HCT116 (cell line): ENCODE measurements at regions not wholly inside any gene's neighbourhood (a gene's known extent, or its start where the extent isn't known, plus 50 kb on each side); places are given as distances from the start of the nearest gene placed in this dataset.

ENCODE experiments used
- ATAC-seq: fragments of 200-7000 bp; cut with Tn5 transposase; 2 replicates; pipeline ENCODE4 v1.9.1; 2020; ENCODE audit warnings: mild to moderate bottlenecking, moderate library complexity
- BruUV-seq: library from RNA; stranded (reverse); fragments of 400-500 nt; replicated peaks from 2 replicates; lab custom pipeline; 2021; lab: Mats Ljungman, UMichigan
- CTCF ChIA-PET: fragments of 300-600 bp; sonication (Branson Sonifier 250); formaldehyde crosslinking; loops from one replicate; lab custom pipeline; 2021; ENCODE audit warnings: antibody characterized with exemption; lab: Charles Lee
- POLR2A ChIA-PET: fragments of 300-600, 350-600 bp; sonication (Branson Sonifier 250); formaldehyde crosslinking; loops from one replicate; lab custom pipeline; 2021; ENCODE audit warnings: antibody characterized with exemption; lab: Charles Lee
- RAD21 ChIA-PET, 2 experiments: fragments of 300-600 bp; sonication (Branson Sonifier 250); formaldehyde crosslinking; loops; one replicate each; lab custom pipeline; 2023; ENCODE audit warnings: low total read pairs in 2 of 2; ENCODE audit not compliant: uncharacterized antibody in 2 of 2, unreplicated experiment in 2 of 2, low non-redundant PET in 1 of 2; lab: Charles Lee
- DNase-seq: peaks from one replicate; pipeline ENCODE4 v3.0.0-alpha.2; 2010; ENCODE audit warnings: low read depth, low spot score
- H2AFZ ChIP-seq: fragments of 200-600 bp; shearing (Covaris generic), sonication (generic); 2 replicates; pipeline ENCODE4 v1.6.1; 2017; ENCODE audit warnings: low read depth, mixed run types, mixed read lengths, antibody characterized with exemption, low read length; ENCODE audit not compliant: poor library complexity, severe bottlenecking
- H3K27ac ChIP-seq: 2 replicates; pipeline ENCODE4 v1.5.1; 2012; ENCODE audit warnings: low read depth, low read length
- H3K27me3 ChIP-seq: fragments of 200-600 bp; sonication (generic); 2 replicates; pipeline ENCODE4 v1.6.1; 2016; ENCODE audit warnings: mixed run types, low read length, mixed read lengths; ENCODE audit not compliant: insufficient read depth
- H3K36me3 ChIP-seq, 2 experiments: fragments of 200-500 bp in 1 of 2; fragments of 200-600 bp in 1 of 2; sonication (Bioruptor generic) in 1 of 2; sonication (generic) in 1 of 2; 2 replicates each; pipeline versions ENCODE4 v1.5.1 to v1.6.1; 2014 to 2016; ENCODE audit warnings: low read length in 2 of 2, inconsistent platforms in 1 of 2, mixed read lengths in 1 of 2, mixed run types in 1 of 2; ENCODE audit not compliant: insufficient read depth in 2 of 2, control insufficient read depth in 1 of 2
- H3K4me1 ChIP-seq, 2 experiments: fragments of 200-600 bp in 1 of 2; sonication (generic) in 1 of 2; 2 replicates each; pipeline versions ENCODE4 v1.5.1 to v1.6.1; 2012 to 2017; ENCODE audit warnings: low read length in 2 of 2, inconsistent platforms in 1 of 2, mild to moderate bottlenecking in 1 of 2, mixed read lengths in 1 of 2, mixed run types in 1 of 2, moderate library complexity in 1 of 2; ENCODE audit not compliant: insufficient read depth in 2 of 2, control insufficient read depth in 1 of 2
- H3K4me2 ChIP-seq: fragments of 200-600 bp; sonication (generic); 2 replicates; pipeline ENCODE4 v1.6.1; 2017; ENCODE audit warnings: mixed run types, low read length, mixed read lengths
- H3K4me3 ChIP-seq, 2 experiments: fragments of 200-600 bp in 1 of 2; sonication (generic) in 1 of 2; replicated peaks in 1 of 2; 2 replicates each; pipeline ENCODE4 v1.5.1; 2011 to 2016; ENCODE audit warnings: low read length in 2 of 2, control low read depth in 1 of 2, low read depth in 1 of 2, mild to moderate bottlenecking in 1 of 2, mixed read lengths in 1 of 2, mixed run types in 1 of 2
- H3K79me2 ChIP-seq: fragments of 200-600 bp; sonication (generic); 2 replicates; pipeline ENCODE4 v1.6.1; 2017; ENCODE audit warnings: mild to moderate bottlenecking, mixed run types, low read length, moderate library complexity, mixed read lengths; ENCODE audit not compliant: insufficient read depth
- H3K9ac ChIP-seq: fragments of 200-600 bp; sonication (generic); 2 replicates; pipeline ENCODE4 v1.6.1; 2016; ENCODE audit warnings: low read length, mixed read lengths
- H3K9me2 ChIP-seq: fragments of 200-600 bp; sonication (generic), shearing (Covaris generic); 2 replicates; pipeline ENCODE4 v1.6.1; 2017; ENCODE audit warnings: mixed run types, mild to moderate bottlenecking, moderate library complexity; ENCODE audit not compliant: insufficient read depth
- H3K9me3 ChIP-seq, 2 experiments: fragments of 200-500 bp in 1 of 2; fragments of 200-600 bp in 1 of 2; sonication (Bioruptor generic) in 1 of 2; sonication (generic) in 1 of 2; 2 replicates each; pipeline ENCODE4 v1.6.1; 2014 to 2017; ENCODE audit warnings: low read length in 2 of 2, mixed read lengths in 2 of 2, inconsistent platforms in 1 of 2, low read depth in 1 of 2, mild to moderate bottlenecking in 1 of 2, mixed run types in 1 of 2, moderate library complexity in 1 of 2; ENCODE audit not compliant: control insufficient read depth in 1 of 2, insufficient read depth in 1 of 2
- H4K20me1 ChIP-seq: fragments of 200-600 bp; sonication (generic), shearing (Covaris generic); 2 replicates; pipeline ENCODE4 v1.6.1; 2017; ENCODE audit warnings: mixed run types, mild to moderate bottlenecking, moderate library complexity; ENCODE audit not compliant: insufficient read depth
- ATF3 ChIP-seq: IDR thresholded peaks from 2 replicates; pipeline ENCODE4 v1.6.1; 2012
- CBX3 ChIP-seq: IDR thresholded peaks from 2 replicates; pipeline ENCODE4 v1.6.1; 2012; ENCODE audit warnings: low read depth
- CEBPB ChIP-seq: IDR thresholded peaks from 2 replicates; pipeline ENCODE4 v1.6.1; 2012; ENCODE audit warnings: low read depth
- ELF1 ChIP-seq: IDR thresholded peaks from 2 replicates; pipeline ENCODE4 v1.6.1; 2012; ENCODE audit warnings: low read depth, borderline replicate concordance
- EZH2phosphoT487 ChIP-seq: fragments of 200-600 bp; IDR thresholded peaks from 2 replicates; pipeline ENCODE4 v1.6.1; 2018; ENCODE audit warnings: antibody characterized with exemption, borderline replicate concordance
- FOSL1 ChIP-seq: IDR thresholded peaks from 2 replicates; pipeline ENCODE4 v1.6.1; 2012; ENCODE audit warnings: low read depth
- JUND ChIP-seq: IDR thresholded peaks from 2 replicates; pipeline ENCODE4 v1.6.1; 2012
- MAX ChIP-seq: IDR thresholded peaks from 2 replicates; pipeline ENCODE4 v1.6.1; 2012
- POLR2AphosphoS5 ChIP-seq: IDR thresholded peaks from 2 replicates; pipeline ENCODE4 v1.6.1; 2011; ENCODE audit warnings: mild to moderate bottlenecking, low read depth, low read length, moderate library complexity
- RAD21 ChIP-seq: IDR thresholded peaks from 2 replicates; pipeline ENCODE4 v1.6.1; 2012; ENCODE audit warnings: low read depth, mild to moderate bottlenecking
- SIN3A ChIP-seq: IDR thresholded peaks from 2 replicates; pipeline ENCODE4 v1.6.1; 2012; ENCODE audit warnings: low read depth
- SP1 ChIP-seq: IDR thresholded peaks from 2 replicates; pipeline ENCODE4 v1.6.1; 2012; ENCODE audit warnings: low read depth
- SRF ChIP-seq: IDR thresholded peaks from 2 replicates; pipeline ENCODE4 v1.6.1; 2012; ENCODE audit warnings: low read depth
- YY1 ChIP-seq: IDR thresholded peaks from 2 replicates; pipeline ENCODE4 v1.6.1; 2011; ENCODE audit warnings: low read length, low read depth, moderate library complexity, mild to moderate bottlenecking; ENCODE audit not compliant: insufficient replicate concordance; ENCODE audit errors: extremely low read depth
- ZNF274 ChIP-seq: fragments of 200-500 bp; sonication (Bioruptor generic); IDR thresholded peaks from 2 replicates; pipeline ENCODE4 v1.6.1; 2014; ENCODE audit warnings: mild to moderate bottlenecking, low read depth, low read length, inconsistent platforms
- intact Hi-C: fragments of 100-400 bp; cut with micrococcal nuclease; formaldehyde crosslinking; loops from 2 replicates; pipeline ENCODE4 v1.10.0; 2022
- TF ChIP-seq, protein P1 (sequence below): IDR thresholded peaks from 2 replicates; pipeline ENCODE4 v1.6.1; 2011; ENCODE audit warnings: mild to moderate bottlenecking, low read length, moderate library complexity; ENCODE audit not compliant: insufficient replicate concordance; ENCODE audit errors: extremely low read depth

- ChIA-PET RAD21 (no interaction called here), CTCF (no interaction called here)
- ATAC-seq (no peak), DNase-seq (no peak)
- Histone ChIP-seq H3K4me2 (no peak overlapping the region), H2AFZ (no peak overlapping the region), H3K4me3 (no peak overlapping the region)
- intact Hi-C loops, result no loop called here
- no peak for TF ChIP-seq CBX3
- no peak for TF ChIP-seq ZNF274
- TF ChIP-seq EZH2phosphoT487, result no peak
- TF ChIP-seq MAX, result no peak
- no peak for TF ChIP-seq RAD21
- no peak for TF ChIP-seq JUND
- TF ChIP-seq SP1, result no peak
- TF ChIP-seq POLR2AphosphoS5, result no peak
- TF ChIP-seq SIN3A, result no peak
- TF ChIP-seq, protein P1, sequence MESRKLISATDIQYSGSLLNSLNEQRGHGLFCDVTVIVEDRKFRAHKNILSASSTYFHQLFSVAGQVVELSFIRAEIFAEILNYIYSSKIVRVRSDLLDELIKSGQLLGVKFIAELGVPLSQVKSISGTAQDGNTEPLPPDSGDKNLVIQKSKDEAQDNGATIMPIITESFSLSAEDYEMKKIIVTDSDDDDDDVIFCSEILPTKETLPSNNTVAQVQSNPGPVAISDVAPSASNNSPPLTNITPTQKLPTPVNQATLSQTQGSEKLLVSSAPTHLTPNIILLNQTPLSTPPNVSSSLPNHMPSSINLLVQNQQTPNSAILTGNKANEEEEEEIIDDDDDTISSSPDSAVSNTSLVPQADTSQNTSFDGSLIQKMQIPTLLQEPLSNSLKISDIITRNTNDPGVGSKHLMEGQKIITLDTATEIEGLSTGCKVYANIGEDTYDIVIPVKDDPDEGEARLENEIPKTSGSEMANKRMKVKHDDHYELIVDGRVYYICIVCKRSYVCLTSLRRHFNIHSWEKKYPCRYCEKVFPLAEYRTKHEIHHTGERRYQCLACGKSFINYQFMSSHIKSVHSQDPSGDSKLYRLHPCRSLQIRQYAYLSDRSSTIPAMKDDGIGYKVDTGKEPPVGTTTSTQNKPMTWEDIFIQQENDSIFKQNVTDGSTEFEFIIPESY, result no peak
- no peak for TF ChIP-seq CEBPB
- no peak for TF ChIP-seq SRF
- no peak for TF ChIP-seq YY1
- TF ChIP-seq ATF3, result no peak
- TF ChIP-seq ELF1, result no peak
- TF ChIP-seq FOSL1, result no peak
- TF ChIP-seq, all 23 proteins: peak for 0
- Histone ChIP-seq H4K20me1 (no peaks in the 10 kb centered on the region), H3K27ac (no peak overlapping the region), H3K4me1 (no peaks in the 10 kb centered on the region), H3K9me3 (no peaks in the 10 kb centered on the region), H3K79me2 (no peaks in the 10 kb centered on the region), H3K9ac (no peak overlapping the region), H3K27me3 (no peaks in the 10 kb centered on the region), H3K36me3 (no peaks in the 10 kb centered on the region), H3K9me2 (no peaks in the 10 kb centered on the region)
- POLR2A ChIA-PET, result no interaction called here
- BruUV-seq, result no TSS peak
These were observed 143.3 kb downstream of the GPAT3 start for GRCh38 chr4:83679254-83679653.
